ENCODE measurements at regions not wholly inside any gene's neighbourhood (a gene's known extent, or its start where the extent isn't known, plus 50 kb on each side); places are given as distances from the start of the nearest gene placed in this dataset.

- Histone ChIP-seq H3K9ac (no peak overlapping the region), H3K36me3 (ENCODE audit: control insufficient read depth, insufficient read depth, low read length) (no peaks in the 10 kb centered on the region), H3K27ac (no peak overlapping the region), H3K79me2 (no peaks in the 10 kb centered on the region), H2AFZ (peak overlapping the region; percentile 22), H3K4me1 (no peaks in the 10 kb centered on the region), H3K9me3 (ENCODE audit: control insufficient read depth, low read length) (no peaks in the 10 kb centered on the region), H3K4me2 (ENCODE audit: low read length) (no peak overlapping the region), H3K4me3 (ENCODE audit: low read depth, low read length) (no peak overlapping the region), H3K27me3 (ENCODE audit: control insufficient read depth, insufficient read depth, low read length) (no peaks in the 10 kb centered on the region)
- TF ChIP-seq CTCF (IDR thresholded peaks at IDR 0.05): peak; percentile 18
Observed at GRCh38 chr15:23857028-23857641, 170.0 kb upstream of the NDN start.

GRCh38 chr15:23859008-23859407 lies 171.9 kb upstream of the NDN start:
- no peaks in the 10 kb centered on the region for H3K9me3 ChIP-seq (ENCODE audit: control insufficient read depth, low read length)
- TF ChIP-seq CTCF (IDR thresholded peaks at IDR 0.05): no peak
- no peak overlapping the region for H3K4me3 ChIP-seq (ENCODE audit: low read depth, low read length)
- H3K27ac ChIP-seq: no peak overlapping the region
- H3K36me3 ChIP-seq (ENCODE audit: control insufficient read depth, insufficient read depth, low read length): no peaks in the 10 kb centered on the region
- H3K79me2 ChIP-seq: no peaks in the 10 kb centered on the region
- no peak overlapping the region for H3K4me2 ChIP-seq (ENCODE audit: low read length)
- H3K9ac ChIP-seq: no peak overlapping the region
- no peak overlapping the region for H2AFZ ChIP-seq
- H3K4me1 ChIP-seq: no peaks in the 10 kb centered on the region
- no peaks in the 10 kb centered on the region for H3K27me3 ChIP-seq (ENCODE audit: control insufficient read depth, insufficient read depth, low read length)

- H3K4me3 ChIP-seq (ENCODE audit: low read depth, low read length): no peak overlapping the region
- H3K9me3 ChIP-seq (ENCODE audit: control insufficient read depth, low read length): no peaks in the 10 kb centered on the region
- no peak overlapping the region for H2AFZ ChIP-seq
Observed at GRCh38 chr15:23860290-23861245, 173.5 kb upstream of the NDN start.

GRCh38 chr15:23866832-23867231 lies 179.7 kb upstream of the NDN start:
- no peak for TF ChIP-seq CTCF (IDR thresholded peaks at IDR 0.05)
- no peaks in the 10 kb centered on the region for H3K27me3 ChIP-seq (ENCODE audit: control insufficient read depth, insufficient read depth, low read length)

More at GRCh38 chr15:23860290-23861245, 173.5 kb upstream of the NDN start:
- Histone ChIP-seq H3K79me2 (no peaks in the 10 kb centered on the region), H3K27ac (no peak overlapping the region), H3K4me2 (ENCODE audit: low read length) (no peak overlapping the region), H3K27me3 (ENCODE audit: control insufficient read depth, insufficient read depth, low read length) (no peaks in the 10 kb centered on the region), H3K4me1 (no peaks in the 10 kb centered on the region), H3K36me3 (ENCODE audit: control insufficient read depth, insufficient read depth, low read length) (no peaks in the 10 kb centered on the region), H3K9ac (no peak overlapping the region)
- TF ChIP-seq CTCF (IDR thresholded peaks at IDR 0.05): no peak

More at GRCh38 chr15:23866832-23867231, 179.7 kb upstream of the NDN start:
- no peaks in the 10 kb centered on the region for H3K79me2 ChIP-seq
- no peaks in the 10 kb centered on the region for H3K9me3 ChIP-seq (ENCODE audit: control insufficient read depth, low read length)
- no peak overlapping the region for H3K4me2 ChIP-seq (ENCODE audit: low read length)
- no peak overlapping the region for H3K4me3 ChIP-seq (ENCODE audit: low read depth, low read length)
- H3K27ac ChIP-seq: no peak overlapping the region
- H3K4me1 ChIP-seq: no peaks in the 10 kb centered on the region
- H3K36me3 ChIP-seq (ENCODE audit: control insufficient read depth, insufficient read depth, low read length): no peaks in the 10 kb centered on the region
- no peak overlapping the region for H2AFZ ChIP-seq
- no peak overlapping the region for H3K9ac ChIP-seq

All from parathyroid adenoma (tissue), 2 donors.